HUES48 (cell line): ENCODE measurements at regions not wholly inside any gene's neighbourhood (a gene's known extent, or its start where the extent isn't known, plus 50 kb on each side); places are given as distances from the start of the nearest gene placed in this dataset.
"Not testable (repeated sequence)": the region's sequence is repeated elsewhere in the genome, so short reads cannot be mapped to it uniquely, and the experiment has no call there.

Experiments
- H3K27ac ChIP-seq: one replicate; pipeline ENCODE4 v1.7.0; 2013; ENCODE audit warnings: low read depth, low read length, inconsistent platforms
- H3K27me3 ChIP-seq: 2 replicates; pipeline ENCODE4 v1.6.1; 2013; ENCODE audit warnings: mild to moderate bottlenecking, low read length; ENCODE audit not compliant: control insufficient read depth, insufficient read depth
- H3K36me3 ChIP-seq: 2 replicates; pipeline ENCODE4 v1.6.1; 2013; ENCODE audit warnings: low read length; ENCODE audit not compliant: control insufficient read depth, insufficient read depth
- H3K4me1 ChIP-seq: 2 replicates; pipeline ENCODE4 v1.6.1; 2013; ENCODE audit warnings: mild to moderate bottlenecking, low read length; ENCODE audit not compliant: control insufficient read depth, insufficient read depth
- H3K4me3 ChIP-seq: 2 replicates; pipeline ENCODE4 v1.5.1; 2013; ENCODE audit warnings: mild to moderate bottlenecking, low read depth, low read length
- H3K9ac ChIP-seq: 2 replicates; pipeline ENCODE4 v1.6.1; 2013; ENCODE audit warnings: mild to moderate bottlenecking, low read depth, low read length, moderate library complexity
- H3K9me3 ChIP-seq: 2 replicates; pipeline ENCODE4 v1.6.1; 2013; ENCODE audit warnings: low read length; ENCODE audit not compliant: control insufficient read depth, insufficient read depth

- peaks cover 13% of the 10 kb centered on the region for H3K4me1 ChIP-seq
- H3K36me3 ChIP-seq, result no peaks in the 10 kb centered on the region
- no peaks in the 10 kb centered on the region for H3K27me3 ChIP-seq
- no peak overlapping the region for H3K27ac ChIP-seq
- H3K4me3 ChIP-seq, result no peak overlapping the region
- H3K9me3 ChIP-seq, result peaks cover 9% of the 10 kb centered on the region
- H3K9ac ChIP-seq, result no peak overlapping the region
These were observed 276.2 kb upstream of the SGO1 start for GRCh38 chr3:20462226-20462625.

GRCh38 chr3:20458994-20459716 is 273.1 kb upstream of the SGO1 start:
- Histone ChIP-seq H3K9ac (no peak overlapping the region), H3K9me3 (peaks cover 24% of the 10 kb centered on the region)

DNA sequence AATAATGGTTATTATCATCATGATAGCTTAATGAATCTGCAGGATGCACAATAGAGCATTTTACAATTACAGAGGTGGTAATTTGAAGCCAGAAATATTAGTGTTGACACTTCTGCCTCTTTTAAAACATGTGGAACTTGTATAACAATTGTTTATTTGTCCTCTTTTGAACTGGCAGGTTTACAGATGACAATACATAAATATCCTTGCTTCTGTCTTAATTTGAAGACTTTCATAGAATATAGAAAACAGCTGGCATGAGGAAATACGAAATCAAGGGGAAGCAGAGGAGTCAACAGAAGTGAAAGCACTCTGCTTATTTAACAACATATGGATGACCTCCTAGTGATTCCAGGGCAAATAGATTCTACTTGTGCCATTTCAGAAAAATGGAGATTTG is 270.5 kb upstream of the SGO1 start:
- Histone ChIP-seq H3K27me3 (no peaks in the 10 kb centered on the region), H3K4me1 (peaks cover 2% of the 10 kb centered on the region), H3K27ac (no peak overlapping the region), H3K4me3 (no peak overlapping the region), H3K9me3 (peaks cover 42% of the 10 kb centered on the region), H3K9ac (no peak overlapping the region), H3K36me3 (no peaks in the 10 kb centered on the region)

More at GRCh38 chr3:20458994-20459716, 273.1 kb upstream of the SGO1 start:
- Histone ChIP-seq H3K27ac (no peak overlapping the region), H3K27me3 (no peaks in the 10 kb centered on the region), H3K4me3 (no peak overlapping the region), H3K4me1 (peaks cover 13% of the 10 kb centered on the region), H3K36me3 (no peaks in the 10 kb centered on the region)

GRCh38 chr3:20451170-20451569 is 265.2 kb upstream of the SGO1 start:
- Histone ChIP-seq H3K27me3 (no peaks in the 10 kb centered on the region), H3K9me3 (peaks cover 50% of the 10 kb centered on the region), H3K4me1 (no peaks in the 10 kb centered on the region), H3K4me3 (no peak overlapping the region), H3K36me3 (no peaks in the 10 kb centered on the region), H3K9ac (no peak overlapping the region), H3K27ac (no peak overlapping the region)

GRCh38 chr3:20450611-20451010 is 264.6 kb upstream of the SGO1 start:
- Histone ChIP-seq H3K4me3 (no peak overlapping the region), H3K36me3 (no peaks in the 10 kb centered on the region), H3K27ac (no peak overlapping the region), H3K4me1 (no peaks in the 10 kb centered on the region), H3K9ac (no peak overlapping the region), H3K27me3 (no peaks in the 10 kb centered on the region), H3K9me3 (peaks cover 45% of the 10 kb centered on the region)

GRCh38 chr3:20442846-20443245 is 256.8 kb upstream of the SGO1 start:
- no peaks in the 10 kb centered on the region for H3K9me3 ChIP-seq
- H3K9ac ChIP-seq, result no peak overlapping the region
- no peaks in the 10 kb centered on the region for H3K36me3 ChIP-seq
- H3K4me1 ChIP-seq, result no peaks in the 10 kb centered on the region
- H3K27ac ChIP-seq, result no peak overlapping the region
- no peaks in the 10 kb centered on the region for H3K27me3 ChIP-seq
- H3K4me3 ChIP-seq, result no peak overlapping the region

GRCh38 chr3:20427268-20427667 is 241.3 kb upstream of the SGO1 start:
- H3K4me3 ChIP-seq, H3K27me3 ChIP-seq, H3K36me3 ChIP-seq, H3K27ac ChIP-seq, H3K9me3 ChIP-seq, H3K9ac ChIP-seq, H3K4me1 ChIP-seq: not testable (repeated sequence)

GRCh38 chr3:20425138-20425537 is 239.1 kb upstream of the SGO1 start:
- no peaks in the 10 kb centered on the region for H3K9me3 ChIP-seq

DNA sequence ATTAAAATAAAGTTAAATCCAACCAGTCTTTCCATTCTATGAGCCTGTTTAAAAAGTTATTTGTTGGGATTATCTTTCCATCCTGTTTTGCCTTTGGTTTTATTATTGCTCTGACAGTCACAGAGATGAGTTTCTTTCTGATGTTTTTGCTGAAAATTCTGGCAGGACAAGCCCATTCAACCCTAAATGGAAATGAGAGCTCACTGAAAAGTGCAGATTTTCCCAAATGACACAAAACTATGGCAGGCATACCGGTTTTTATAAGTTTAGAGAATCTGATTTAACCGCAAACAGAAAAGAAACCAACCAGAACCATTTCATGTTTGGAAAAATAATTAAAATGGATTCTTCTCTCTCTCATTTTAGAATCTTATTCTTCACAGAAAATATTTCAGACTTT is 238.1 kb upstream of the SGO1 start:
- no peak overlapping the region for H3K9ac ChIP-seq
- H3K9me3 ChIP-seq, result no peaks in the 10 kb centered on the region
- H3K27me3 ChIP-seq, result no peaks in the 10 kb centered on the region
- H3K27ac ChIP-seq, result no peak overlapping the region
- H3K36me3 ChIP-seq, result no peaks in the 10 kb centered on the region
- H3K4me1 ChIP-seq, result no peaks in the 10 kb centered on the region
- H3K4me3 ChIP-seq, result no peak overlapping the region

More at GRCh38 chr3:20425138-20425537, 239.1 kb upstream of the SGO1 start:
- H3K36me3 ChIP-seq, result no peaks in the 10 kb centered on the region
- H3K4me1 ChIP-seq, result no peaks in the 10 kb centered on the region
- H3K4me3 ChIP-seq, result no peak overlapping the region
- H3K27me3 ChIP-seq, result no peaks in the 10 kb centered on the region
- no peak overlapping the region for H3K9ac ChIP-seq
- H3K27ac ChIP-seq, result no peak overlapping the region

DNA sequence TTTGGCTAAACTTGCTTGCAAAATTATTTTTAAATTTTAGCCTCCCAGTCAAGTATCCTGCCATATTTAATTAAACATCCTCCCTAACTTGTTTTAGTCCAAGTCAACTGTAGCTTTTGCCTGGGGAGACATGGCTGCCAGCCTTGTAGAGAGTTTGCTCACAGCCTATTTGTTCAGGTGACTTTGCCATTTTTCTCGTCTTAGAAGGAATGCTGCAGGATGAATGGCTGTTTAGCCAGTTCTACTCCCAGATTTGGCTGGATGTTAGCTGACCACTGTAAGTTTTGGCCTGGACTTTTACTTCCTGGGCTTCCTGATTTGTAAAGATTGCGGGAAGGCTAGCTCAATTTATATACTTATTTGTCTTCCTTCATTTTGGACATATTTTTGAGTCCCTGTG is 236.4 kb upstream of the SGO1 start:
- H3K4me3 ChIP-seq, result no peak overlapping the region
- H3K9me3 ChIP-seq, result no peaks in the 10 kb centered on the region
- no peak overlapping the region for H3K9ac ChIP-seq
- H3K4me1 ChIP-seq, result no peaks in the 10 kb centered on the region
- H3K27ac ChIP-seq, result no peak overlapping the region
- H3K27me3 ChIP-seq, result no peaks in the 10 kb centered on the region
- no peaks in the 10 kb centered on the region for H3K36me3 ChIP-seq

GRCh38 chr3:20417388-20418108 is 231.5 kb upstream of the SGO1 start:
- Histone ChIP-seq H3K4me1 (no peaks in the 10 kb centered on the region), H3K4me3 (no peak overlapping the region), H3K9me3 (no peaks in the 10 kb centered on the region), H3K27me3 (no peaks in the 10 kb centered on the region), H3K36me3 (no peaks in the 10 kb centered on the region), H3K27ac (no peak overlapping the region), H3K9ac (no peak overlapping the region)
